ENCODE measurements at regions not wholly inside any gene's neighbourhood (a gene's known extent, or its start where the extent isn't known, plus 50 kb on each side); places are given as distances from the start of the nearest gene placed in this dataset.

- TF ChIP-seq CTCF (conservative IDR thresholded peaks at IDR 0.05): no peak
- no peak for TF ChIP-seq ZFX (IDR thresholded peaks at IDR 0.05)
Measured at GRCh38 chr2:155908567-155908966, 424.0 kb downstream of the NR4A2 start.

Measured in C4-2B (cell line).